WTC11 (cell line): ENCODE measurements at regions not wholly inside any gene's neighbourhood (a gene's known extent, or its start where the extent isn't known, plus 50 kb on each side); places are given as distances from the start of the nearest gene placed in this dataset.

Experiments used
- ATAC-seq: fragments of 200-7000 bp; cut with Tn5 transposase; 2 replicates; pipeline ENCODE4 v1.10.0; 2021; ENCODE audit warnings: mild to moderate bottlenecking, moderate library complexity
- CTCF ChIA-PET: fragments of 300-600 bp; sonication (Branson Sonifier 250); formaldehyde crosslinking; loops from one replicate; lab custom pipeline; 2021; ENCODE audit warnings: antibody characterized with exemption; lab: Charles Lee
- POLR2A ChIA-PET: fragments of 350-600 bp; sonication (Branson Sonifier 250); formaldehyde crosslinking; loops from one replicate; lab custom pipeline; 2021; ENCODE audit warnings: antibody characterized with exemption; lab: Charles Lee
- DNase-seq: peaks from one replicate; pipeline ENCODE4 v3.0.0; 2021; ENCODE audit warnings: low spot score
- H3K27ac Mint-ChIP-seq: 2 replicates; pipeline ENCODE4 v1.8.0; 2021; ENCODE audit warnings: mixed read lengths
- H3K27me3 Mint-ChIP-seq: 2 replicates; pipeline ENCODE4 v1.8.0; 2021; ENCODE audit warnings: low read depth, mild to moderate bottlenecking, moderate library complexity, mixed read lengths
- H3K36me3 Mint-ChIP-seq: 2 replicates; pipeline ENCODE4 v1.8.0; 2021; ENCODE audit warnings: mixed read lengths
- H3K4me1 Mint-ChIP-seq: 2 replicates; pipeline ENCODE4 v1.8.0; 2022; ENCODE audit warnings: mixed read lengths
- H3K4me3 Mint-ChIP-seq: 2 replicates; pipeline ENCODE4 v1.8.0; 2021; ENCODE audit warnings: mild to moderate bottlenecking, moderate library complexity, mixed read lengths
- H3K9me3 Mint-ChIP-seq: 2 replicates; pipeline ENCODE4 v1.8.0; 2021; ENCODE audit warnings: mixed read lengths
- AR ChIP-seq: fragments of 250-450 bp; sonication (Bioruptor Pico); IDR thresholded peaks from 2 replicates; pipeline ENCODE4 v1.9.0; 2021; ENCODE audit warnings: mild to moderate bottlenecking
- ARID4B ChIP-seq: sonication (generic); formaldehyde crosslinking; IDR thresholded peaks from 2 replicates; pipeline ENCODE4 v1.8.0; 2023; ENCODE audit warnings: missing genetic modification reagents, mild to moderate bottlenecking, borderline replicate concordance
- ATF3 ChIP-seq: sonication (generic); formaldehyde crosslinking; conservative IDR thresholded peaks from 2 replicates; pipeline ENCODE4 v1.8.1; 2022; ENCODE audit warnings: mild to moderate bottlenecking, missing genetic modification reagents
- CDX4 ChIP-seq: fragments of 250-450 bp; sonication (Bioruptor Pico); IDR thresholded peaks from 2 replicates; pipeline ENCODE4 v1.9.0; 2021; ENCODE audit warnings: moderate library complexity, mild to moderate bottlenecking, inconsistent platforms, borderline replicate concordance
- CREB1 ChIP-seq: sonication (generic); formaldehyde crosslinking; IDR thresholded peaks from 2 replicates; pipeline ENCODE4 v1.8.0; 2023; ENCODE audit warnings: mild to moderate bottlenecking, missing genetic modification reagents
- E2F4 ChIP-seq: sonication (generic); formaldehyde crosslinking; IDR thresholded peaks from 2 replicates; pipeline ENCODE4 v1.8.1; 2022; ENCODE audit warnings: low read depth, mild to moderate bottlenecking, moderate library complexity, missing genetic modification reagents, borderline replicate concordance
- EMX1 ChIP-seq: fragments of 250-450 bp; sonication (Bioruptor Pico); IDR thresholded peaks from 2 replicates; pipeline ENCODE4 v1.8.0; 2021; ENCODE audit warnings: mild to moderate bottlenecking
- FOXJ3 ChIP-seq: sonication (generic); formaldehyde crosslinking; IDR thresholded peaks from 2 replicates; pipeline ENCODE4 v1.9.0; 2021; ENCODE audit warnings: missing genetic modification reagents, mild to moderate bottlenecking, borderline replicate concordance
- HMGXB4 ChIP-seq: sonication (generic); formaldehyde crosslinking; IDR thresholded peaks from 2 replicates; pipeline ENCODE4 v1.8.1; 2023; ENCODE audit warnings: mild to moderate bottlenecking, moderate library complexity, missing genetic modification reagents
- NR1H2 ChIP-seq: sonication (generic); formaldehyde crosslinking; IDR thresholded peaks from 2 replicates; pipeline ENCODE4 v1.9.0; 2021; ENCODE audit warnings: mild to moderate bottlenecking, moderate library complexity, missing genetic modification reagents
- OVOL2 ChIP-seq: fragments of 250-450 bp; sonication (Bioruptor Pico); IDR thresholded peaks from 2 replicates; pipeline ENCODE4 v1.9.0; 2021; ENCODE audit warnings: mild to moderate bottlenecking, borderline replicate concordance
- PREB ChIP-seq: sonication (generic); formaldehyde crosslinking; IDR thresholded peaks from 2 replicates; pipeline ENCODE4 v1.8.1; 2022; ENCODE audit warnings: mild to moderate bottlenecking, missing genetic modification reagents, moderate library complexity, borderline replicate concordance
- RELA ChIP-seq: sonication (generic); formaldehyde crosslinking; IDR thresholded peaks from 2 replicates; pipeline ENCODE4 v1.8.1; 2022; ENCODE audit warnings: missing genetic modification reagents, mild to moderate bottlenecking, borderline replicate concordance
- ZBTB21 ChIP-seq: sonication (generic); formaldehyde crosslinking; IDR thresholded peaks from 2 replicates; pipeline ENCODE4 v1.8.1; 2023; ENCODE audit warnings: mild to moderate bottlenecking, missing genetic modification reagents, borderline replicate concordance
- ZMAT4 ChIP-seq: fragments of 250-450 bp; sonication (Bioruptor Pico); IDR thresholded peaks from 2 replicates; pipeline ENCODE4 v1.9.0; 2021; ENCODE audit warnings: mild to moderate bottlenecking
- ZNF219 ChIP-seq: sonication (generic); formaldehyde crosslinking; IDR thresholded peaks from 2 replicates; pipeline ENCODE4 v1.8.0; 2023; ENCODE audit warnings: missing genetic modification reagents, mild to moderate bottlenecking, borderline replicate concordance
- ZNF317 ChIP-seq: sonication (generic); formaldehyde crosslinking; IDR thresholded peaks from 2 replicates; pipeline ENCODE4 v1.8.1; 2023; ENCODE audit warnings: low read depth, mild to moderate bottlenecking, moderate library complexity, missing genetic modification reagents, borderline replicate concordance
- ZNF416 ChIP-seq: fragments of 250-450 bp; sonication (Bioruptor Pico); IDR thresholded peaks from 2 replicates; pipeline ENCODE4 v1.9.0; 2021; ENCODE audit warnings: mild to moderate bottlenecking, inconsistent platforms
- ZNF532 ChIP-seq: fragments of 250-450 bp; sonication (Bioruptor Pico); IDR thresholded peaks from 2 replicates; pipeline ENCODE4 v1.9.0; 2021; ENCODE audit warnings: mild to moderate bottlenecking, borderline replicate concordance

- no peak for TF ChIP-seq HMGXB4
- no peak for TF ChIP-seq ZNF317 (CRISPR knock-in tag)
- no peak for TF ChIP-seq PREB (CRISPR knock-in tag)
- no peak for TF ChIP-seq ZMAT4 (CRISPR knock-in tag)
- TF ChIP-seq OVOL2 (CRISPR knock-in tag) = no peak
- TF ChIP-seq ZBTB21 = no peak
- no peak for TF ChIP-seq FOXJ3
- TF ChIP-seq E2F4 (CRISPR knock-in tag) = no peak
- no peak for TF ChIP-seq EMX1 (CRISPR knock-in tag)
- no peak for TF ChIP-seq CREB1 (CRISPR knock-in tag)
- TF ChIP-seq ARID4B = no peak
- TF ChIP-seq, all 79 proteins: peak for 0
Measured at GRCh38 chr1:189623336-189623735, 854.3 kb downstream of the BRINP3 start (continued).

GRCh38 chr1:189627427-189627826 lies 850.2 kb downstream of the BRINP3 start:
- H3K4me1 Mint-ChIP-seq = no peaks in the 10 kb centered on the region
- TF ChIP-seq ATF3 (CRISPR knock-in tag) (no peak), CDX4 (CRISPR knock-in tag) (no peak), ZNF416 (CRISPR knock-in tag) (no peak), AR (no peak), EMX1 (CRISPR knock-in tag) (no peak), ZNF219 (no peak), RELA (CRISPR knock-in tag) (no peak), ZNF532 (CRISPR knock-in tag) (no peak), NR1H2 (CRISPR knock-in tag) (no peak)
- H3K27me3 Mint-ChIP-seq = no peaks in the 10 kb centered on the region
- ChIA-PET CTCF (no interaction called here), POLR2A (no interaction called here)
- no peaks in the 10 kb centered on the region for H3K36me3 Mint-ChIP-seq
- no peak for DNase-seq
- H3K27ac Mint-ChIP-seq = no peak overlapping the region
- H3K9me3 Mint-ChIP-seq = no peaks in the 10 kb centered on the region
- no peak for ATAC-seq
- no peak overlapping the region for H3K4me3 Mint-ChIP-seq
